ENCODE measurements at regions not wholly inside any gene's neighbourhood (a gene's known extent, or its start where the extent isn't known, plus 50 kb on each side); places are given as distances from the start of the nearest gene placed in this dataset.

DNA sequence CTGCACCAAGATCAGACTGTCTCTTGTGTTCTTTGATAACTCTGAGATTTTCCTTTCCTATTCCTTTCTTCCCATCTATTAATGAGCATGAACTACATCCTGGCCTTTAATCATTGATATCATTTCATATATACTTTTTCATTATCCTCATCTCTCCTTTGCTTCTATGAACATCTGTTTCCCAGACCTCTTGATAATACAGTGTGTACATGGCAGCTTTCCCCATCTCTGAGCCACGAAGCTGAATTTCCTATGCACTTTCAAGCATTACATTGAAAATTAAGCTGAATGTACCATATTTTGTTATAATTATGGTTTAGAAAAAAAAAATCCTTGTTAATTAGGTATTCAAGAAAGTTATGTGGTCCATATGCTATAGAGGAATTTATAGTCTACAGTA, 60.9 kb upstream of the CREB5 start:
- TF ChIP-seq, protein P1, sequence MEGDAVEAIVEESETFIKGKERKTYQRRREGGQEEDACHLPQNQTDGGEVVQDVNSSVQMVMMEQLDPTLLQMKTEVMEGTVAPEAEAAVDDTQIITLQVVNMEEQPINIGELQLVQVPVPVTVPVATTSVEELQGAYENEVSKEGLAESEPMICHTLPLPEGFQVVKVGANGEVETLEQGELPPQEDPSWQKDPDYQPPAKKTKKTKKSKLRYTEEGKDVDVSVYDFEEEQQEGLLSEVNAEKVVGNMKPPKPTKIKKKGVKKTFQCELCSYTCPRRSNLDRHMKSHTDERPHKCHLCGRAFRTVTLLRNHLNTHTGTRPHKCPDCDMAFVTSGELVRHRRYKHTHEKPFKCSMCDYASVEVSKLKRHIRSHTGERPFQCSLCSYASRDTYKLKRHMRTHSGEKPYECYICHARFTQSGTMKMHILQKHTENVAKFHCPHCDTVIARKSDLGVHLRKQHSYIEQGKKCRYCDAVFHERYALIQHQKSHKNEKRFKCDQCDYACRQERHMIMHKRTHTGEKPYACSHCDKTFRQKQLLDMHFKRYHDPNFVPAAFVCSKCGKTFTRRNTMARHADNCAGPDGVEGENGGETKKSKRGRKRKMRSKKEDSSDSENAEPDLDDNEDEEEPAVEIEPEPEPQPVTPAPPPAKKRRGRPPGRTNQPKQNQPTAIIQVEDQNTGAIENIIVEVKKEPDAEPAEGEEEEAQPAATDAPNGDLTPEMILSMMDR (IDR thresholded peaks at IDR 0.05; ENCODE audit: extremely low read depth, low read depth, low read length) = no peak
- Histone ChIP-seq H3K27ac (ENCODE audit: low read depth, low read length) (no peak overlapping the region), H2AFZ (ENCODE audit: low read length) (no peak overlapping the region), H3K36me3 (ENCODE audit: insufficient read depth, low read length) (no peaks in the 10 kb centered on the region), H3K27me3 (ENCODE audit: insufficient read depth, low read length) (no peaks in the 10 kb centered on the region), H3K79me2 (ENCODE audit: insufficient read depth, low read length) (no peaks in the 10 kb centered on the region), H3K4me1 (ENCODE audit: insufficient read depth, low read length) (peaks cover 51% of the 10 kb centered on the region), H3K4me3 (ENCODE audit: insufficient read depth, low read length) (no peak overlapping the region), H4K20me1 (ENCODE audit: insufficient read depth, low read length) (no peaks in the 10 kb centered on the region), H3K9me3 (ENCODE audit: low read depth, low read length) (no peaks in the 10 kb centered on the region), H3K4me2 (ENCODE audit: insufficient read depth, low read length) (no peak overlapping the region)
- no peak for DNase-seq (ENCODE audit: insufficient read length, low spot score, missing footprints)

DNA sequence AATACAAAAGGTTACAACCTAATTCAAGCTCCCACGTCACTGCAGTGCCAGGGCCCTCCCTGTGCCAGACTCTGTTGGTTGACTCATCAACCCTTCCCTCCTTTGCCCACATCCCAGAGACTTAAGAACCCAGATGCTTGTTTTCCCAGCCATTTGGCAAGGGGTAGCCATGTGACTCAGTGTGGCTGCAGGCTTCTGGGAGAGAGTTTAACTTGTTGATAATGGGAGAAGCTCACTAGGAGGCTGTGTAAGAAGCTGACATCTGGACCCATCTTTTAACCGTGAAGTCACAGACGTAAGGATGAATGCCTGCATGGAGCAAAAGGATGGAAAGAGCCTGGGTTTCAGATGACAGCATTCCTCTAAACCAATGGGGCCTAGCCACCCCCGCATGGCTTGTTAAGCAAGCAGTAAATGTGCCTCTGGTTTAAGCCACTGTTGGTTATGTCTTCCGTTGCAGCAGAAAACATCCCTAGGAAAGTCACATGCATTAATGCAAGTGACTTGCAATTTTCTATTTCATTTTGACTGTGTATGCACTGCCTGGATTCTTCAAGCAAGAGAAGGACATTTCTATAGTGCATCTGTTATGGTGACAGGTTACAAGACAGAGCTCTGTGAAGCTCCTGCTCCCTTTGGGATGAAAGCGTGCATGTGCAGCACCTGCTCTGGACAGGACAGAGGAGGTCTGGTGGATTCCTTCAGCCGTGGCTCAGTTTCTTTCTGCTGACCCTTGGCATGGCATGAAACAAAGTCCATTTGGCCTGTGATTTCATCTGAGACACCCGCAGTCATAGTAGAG, 57.5 kb upstream of the CREB5 start:
- no peaks in the 10 kb centered on the region for H3K36me3 ChIP-seq (ENCODE audit: insufficient read depth, low read length)
- no peaks in the 10 kb centered on the region for H3K27me3 ChIP-seq (ENCODE audit: insufficient read depth, low read length)
- H3K27ac ChIP-seq (ENCODE audit: low read depth, low read length) = peak overlapping the region; percentile 83
- H4K20me1 ChIP-seq (ENCODE audit: insufficient read depth, low read length) = no peaks in the 10 kb centered on the region
- H3K79me2 ChIP-seq (ENCODE audit: insufficient read depth, low read length) = no peaks in the 10 kb centered on the region
- peak; percentile 79 for DNase-seq (ENCODE audit: insufficient read length, low spot score, missing footprints)
- H3K4me2 ChIP-seq (ENCODE audit: insufficient read depth, low read length) = peak overlapping the region; percentile 26
- peaks cover 48% of the 10 kb centered on the region for H3K4me1 ChIP-seq (ENCODE audit: insufficient read depth, low read length)
- no peaks in the 10 kb centered on the region for H3K9me3 ChIP-seq (ENCODE audit: low read depth, low read length)
- no peak overlapping the region for H3K4me3 ChIP-seq (ENCODE audit: insufficient read depth, low read length)
- H2AFZ ChIP-seq (ENCODE audit: low read length) = peak overlapping the region; percentile 11
- TF ChIP-seq, protein P1 (IDR thresholded peaks at IDR 0.05; ENCODE audit: extremely low read depth, low read depth, low read length) = no peak

DNA sequence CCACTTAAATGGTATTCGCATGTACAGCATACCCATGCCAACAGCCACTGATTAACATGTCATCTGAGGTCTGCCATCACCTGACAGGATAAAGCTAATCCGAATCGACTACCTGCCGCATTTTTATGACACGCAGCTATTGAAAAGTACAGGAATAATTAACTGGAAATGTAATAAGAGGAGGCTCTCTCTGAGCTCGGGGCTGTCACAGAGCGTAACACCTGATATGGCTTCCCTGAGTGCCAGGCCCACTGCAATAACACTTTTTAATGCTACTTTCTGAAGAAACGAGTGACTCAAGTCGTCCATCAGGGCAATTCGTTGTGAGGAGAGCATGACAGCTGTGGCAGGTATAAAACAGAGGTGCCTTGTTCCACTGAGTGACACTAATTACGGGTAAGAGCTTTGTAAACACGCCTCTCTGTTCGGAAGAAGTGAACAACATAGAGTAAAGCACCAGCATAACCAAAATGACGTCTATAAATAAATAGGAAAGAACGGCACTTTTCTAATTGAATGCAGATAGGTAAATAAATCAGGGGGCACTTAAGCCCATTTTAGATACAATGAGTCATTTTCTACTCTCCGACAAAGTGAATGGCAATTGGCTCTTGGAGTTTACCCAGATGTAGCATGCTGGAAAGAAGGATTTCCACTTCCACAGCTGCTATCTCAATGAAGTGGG, 56.5 kb upstream of the CREB5 start:
- Histone ChIP-seq H3K36me3 (ENCODE audit: insufficient read depth, low read length) (no peaks in the 10 kb centered on the region), H3K4me1 (ENCODE audit: insufficient read depth, low read length) (peaks cover 46% of the 10 kb centered on the region), H4K20me1 (ENCODE audit: insufficient read depth, low read length) (no peaks in the 10 kb centered on the region), H3K27ac (ENCODE audit: low read depth, low read length) (peak overlapping the region; percentile 83), H3K79me2 (ENCODE audit: insufficient read depth, low read length) (no peaks in the 10 kb centered on the region), H3K4me3 (ENCODE audit: insufficient read depth, low read length) (no peak overlapping the region), H2AFZ (ENCODE audit: low read length) (no peak overlapping the region), H3K9me3 (ENCODE audit: low read depth, low read length) (no peaks in the 10 kb centered on the region), H3K27me3 (ENCODE audit: insufficient read depth, low read length) (no peaks in the 10 kb centered on the region), H3K4me2 (ENCODE audit: insufficient read depth, low read length) (peak overlapping the region; percentile 26)
- TF ChIP-seq, protein P1 (IDR thresholded peaks at IDR 0.05; ENCODE audit: extremely low read depth, low read depth, low read length) = no peak
- no peak for DNase-seq (ENCODE audit: insufficient read length, low spot score, missing footprints)

DNA sequence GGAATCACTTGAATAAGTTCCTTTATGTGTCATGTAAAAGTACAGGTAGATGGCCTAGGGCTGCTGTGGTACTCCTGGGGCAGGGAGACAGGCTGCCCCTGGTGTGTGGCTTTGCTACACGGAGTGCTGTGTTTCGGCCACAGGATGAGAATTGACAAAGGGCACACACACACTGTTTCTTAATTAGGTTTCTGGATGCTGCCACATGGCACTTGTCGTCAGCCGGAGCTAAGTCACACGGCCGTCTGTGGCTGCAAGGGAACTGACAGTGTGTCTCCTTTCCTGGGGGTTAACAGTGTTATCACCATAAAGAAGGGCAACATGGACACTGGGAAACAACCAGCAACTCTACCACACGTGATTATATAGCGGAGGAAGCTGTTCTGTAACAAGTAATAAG, 55.7 kb upstream of the CREB5 start:
- Histone ChIP-seq H3K9me3 (ENCODE audit: low read depth, low read length) (no peaks in the 10 kb centered on the region), H3K4me2 (ENCODE audit: insufficient read depth, low read length) (no peak overlapping the region), H3K27ac (ENCODE audit: low read depth, low read length) (no peak overlapping the region), H2AFZ (ENCODE audit: low read length) (no peak overlapping the region), H3K36me3 (ENCODE audit: insufficient read depth, low read length) (no peaks in the 10 kb centered on the region), H4K20me1 (ENCODE audit: insufficient read depth, low read length) (no peaks in the 10 kb centered on the region), H3K4me3 (ENCODE audit: insufficient read depth, low read length) (no peak overlapping the region), H3K27me3 (ENCODE audit: insufficient read depth, low read length) (no peaks in the 10 kb centered on the region), H3K79me2 (ENCODE audit: insufficient read depth, low read length) (no peaks in the 10 kb centered on the region), H3K4me1 (ENCODE audit: insufficient read depth, low read length) (peaks cover 46% of the 10 kb centered on the region)
- DNase-seq (ENCODE audit: insufficient read length, low spot score, missing footprints) = no peak
- TF ChIP-seq, protein P1 (IDR thresholded peaks at IDR 0.05; ENCODE audit: extremely low read depth, low read depth, low read length) = no peak
